LoVo (cell line): ENCODE measurements at regions not wholly inside any gene's neighbourhood (a gene's known extent, or its start where the extent isn't known, plus 50 kb on each side); places are given as distances from the start of the nearest gene placed in this dataset.

Experiments
- DNase-seq: peaks from one replicate; pipeline ENCODE4 v3.0.0-alpha.2; 2016; ENCODE audit warnings: low spot score

- no peak for DNase-seq
These were observed 61.8 kb upstream of the PLEKHG1 start for GRCh38 chr6:150537893-150538292.

DNA sequence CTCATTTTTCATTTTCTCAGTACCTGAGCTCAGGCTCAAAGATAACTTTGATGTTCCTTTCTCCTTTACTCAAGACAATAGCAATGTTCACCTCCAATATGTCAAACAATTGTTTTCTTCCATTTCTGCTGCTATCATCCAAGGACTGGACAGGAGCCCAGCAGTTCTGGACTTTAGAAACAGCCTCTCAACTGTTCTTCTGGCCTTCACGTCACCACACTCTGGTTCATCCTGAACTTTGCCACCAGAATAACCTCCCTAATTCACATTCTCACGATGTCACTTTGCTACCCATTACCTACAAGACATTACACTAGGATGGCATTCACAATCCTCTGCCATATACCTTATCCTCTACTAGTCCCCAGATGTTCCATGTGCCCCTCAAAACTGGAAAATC, 60.6 kb upstream of the PLEKHG1 start:
- DNase-seq: no peak

DNA sequence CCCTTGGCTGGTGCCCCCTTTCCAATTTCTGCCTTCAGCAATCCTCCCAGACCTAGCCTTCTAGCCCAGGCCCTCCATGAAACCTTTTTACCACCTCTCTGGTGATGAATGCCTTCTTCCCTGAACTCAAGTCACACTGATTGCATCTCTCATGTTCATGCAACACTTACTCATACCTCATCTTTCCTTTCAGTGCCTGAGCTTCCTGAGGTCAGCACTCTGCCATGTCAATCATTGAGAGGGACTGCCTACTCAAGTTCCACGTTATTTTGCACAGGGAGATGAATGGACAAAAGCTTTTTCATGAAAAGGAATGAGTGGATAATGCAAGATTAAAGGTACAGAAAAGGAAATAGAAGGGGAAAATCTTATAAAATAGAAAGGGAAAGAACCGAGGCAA, 60.1 kb upstream of the PLEKHG1 start:
- no peak for DNase-seq

DNA sequence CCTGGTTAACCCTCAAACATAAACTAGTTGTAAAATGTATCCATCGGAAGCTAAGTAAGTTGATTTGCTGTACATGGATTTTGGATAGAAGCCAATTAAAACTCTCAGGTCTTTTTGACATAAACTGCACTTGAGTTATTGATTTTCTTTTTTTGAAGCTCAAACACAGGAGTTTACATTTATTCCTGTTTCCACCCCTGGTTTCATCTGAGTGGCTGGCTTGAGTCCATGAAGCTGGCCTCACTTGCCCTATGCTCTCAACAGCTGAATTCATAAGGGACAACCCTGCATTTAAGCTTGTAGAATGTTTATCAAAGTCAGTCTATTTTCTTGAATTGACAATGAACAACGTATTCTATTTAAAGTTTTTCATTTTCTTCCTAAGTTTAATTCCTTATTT, 58.1 kb upstream of the PLEKHG1 start:
- DNase-seq: no peak

- DNase-seq: no peak
These were observed 56.5 kb upstream of the PLEKHG1 start for GRCh38 chr6:150543178-150543577.

GRCh38 chr6:150544793-150545192, 54.9 kb upstream of the PLEKHG1 start:
- no peak for DNase-seq

GRCh38 chr6:150546457-150546856, 53.2 kb upstream of the PLEKHG1 start:
- DNase-seq: no peak

DNA sequence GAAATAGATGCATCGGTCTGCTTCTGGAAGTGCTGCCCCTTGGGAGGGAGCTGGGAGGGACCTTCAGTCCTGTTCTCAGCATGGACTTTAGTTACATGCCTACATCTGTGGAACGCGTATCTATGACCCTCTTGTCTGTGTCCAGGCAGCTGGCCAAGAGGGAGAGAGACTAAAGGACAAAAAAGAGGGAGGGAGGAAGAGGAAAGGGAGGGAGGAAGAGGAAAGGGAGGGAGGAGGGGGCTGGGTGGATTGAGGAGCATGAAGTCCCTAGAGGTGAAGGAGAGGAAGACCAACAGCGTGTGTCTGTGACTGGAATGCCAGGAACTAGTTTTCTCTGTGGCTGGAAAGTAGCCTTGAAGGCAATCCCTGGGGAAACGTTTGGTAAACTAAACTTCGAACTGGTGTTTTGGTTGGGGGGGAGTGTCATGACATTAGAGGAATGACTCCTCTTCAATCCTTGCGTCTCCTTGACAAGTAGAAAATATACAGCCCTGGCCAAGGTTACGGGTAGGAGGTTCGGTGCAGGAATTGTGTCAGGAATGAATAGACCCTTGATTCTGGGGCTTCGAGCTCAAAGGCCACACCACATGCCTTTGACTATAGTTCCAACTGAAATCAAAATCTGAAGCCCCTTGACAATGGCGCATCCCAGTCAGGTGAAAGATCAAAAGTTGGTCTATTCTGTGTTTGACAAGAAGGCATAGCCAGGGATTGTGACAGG, 52.0 kb upstream of the PLEKHG1 start:
- no peak for DNase-seq

DNA sequence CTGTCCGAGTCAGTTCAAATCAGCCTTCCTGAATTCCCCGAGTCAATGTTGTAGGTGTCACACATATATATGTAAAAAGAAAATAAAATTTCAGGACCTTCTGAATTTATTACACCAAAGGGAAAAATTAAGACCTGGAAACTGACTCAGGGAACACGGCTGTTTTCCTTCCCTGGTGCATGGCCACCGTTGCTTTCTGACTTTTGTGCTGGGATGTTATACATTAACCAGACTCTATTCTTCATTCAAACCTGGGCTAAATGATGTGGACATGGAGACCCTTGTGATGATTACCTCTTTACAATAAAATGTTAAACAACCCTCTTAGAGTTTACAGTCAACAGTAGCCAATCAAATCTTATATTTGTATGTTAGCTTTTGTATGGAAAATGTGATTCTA, 51.4 kb upstream of the PLEKHG1 start:
- no peak for DNase-seq

GRCh38 chr6:150549007-150549406, 50.7 kb upstream of the PLEKHG1 start:
- no peak for DNase-seq

DNA sequence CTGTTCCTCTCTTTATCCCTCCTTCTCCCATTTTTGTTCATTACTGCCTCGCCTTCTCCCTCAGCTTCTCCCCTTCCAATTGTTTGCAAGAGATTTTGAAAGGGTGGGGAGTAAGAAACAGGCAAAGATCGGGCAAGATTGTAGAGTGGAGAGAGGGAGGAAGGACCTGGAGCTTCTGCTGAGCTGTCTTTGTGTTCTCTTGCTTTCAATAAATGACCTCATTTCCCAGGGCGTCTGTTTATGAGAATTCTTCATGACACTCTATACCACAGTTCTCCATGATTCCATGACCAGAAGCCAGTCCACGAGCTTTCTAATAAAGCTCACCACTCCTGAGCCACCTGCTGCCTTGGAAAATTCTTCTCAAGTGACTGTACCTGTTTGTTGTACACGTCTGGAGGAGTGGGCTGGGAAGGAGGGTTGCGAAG, 50.0 kb upstream of the PLEKHG1 start:
- DNase-seq: peak; percentile 71
